Choroid plexus epithelial cell (primary cell): ENCODE measurements at regions not wholly inside any gene's neighbourhood (a gene's known extent, or its start where the extent isn't known, plus 50 kb on each side); places are given as distances from the start of the nearest gene placed in this dataset.

Source experiments
- DNase-seq: peaks from one replicate; pipeline ENCODE4 v3.0.0-alpha.2; 2010; ENCODE audit warnings: low read depth
- H3K4me3 ChIP-seq: 2 replicates; pipeline ENCODE4 v1.5.1; 2011; ENCODE audit warnings: low read depth, mild to moderate bottlenecking, control low read depth, low read length, moderate library complexity
- CTCF ChIP-seq: conservative IDR thresholded peaks from 2 replicates; pipeline ENCODE4 v1.5.1; 2011; ENCODE audit warnings: low read depth, mild to moderate bottlenecking, control low read depth, inconsistent platforms, low read length, moderate library complexity

- no peak overlapping the region for H3K4me3 ChIP-seq
- no peak for DNase-seq
- TF ChIP-seq CTCF = no peak
Observed at GRCh38 chr1:233435622-233436021, 108.1 kb downstream of the MAP3K21 start.

- TF ChIP-seq CTCF = no peak
- H3K4me3 ChIP-seq = no peak overlapping the region
- no peak for DNase-seq
Observed at GRCh38 chr1:233439721-233440120, 112.2 kb downstream of the MAP3K21 start.

GRCh38 chr1:233440951-233441401 is 113.5 kb downstream of the MAP3K21 start:
- peak; percentile 75 for DNase-seq
- no peak overlapping the region for H3K4me3 ChIP-seq
- TF ChIP-seq CTCF = peak; percentile 70

DNA sequence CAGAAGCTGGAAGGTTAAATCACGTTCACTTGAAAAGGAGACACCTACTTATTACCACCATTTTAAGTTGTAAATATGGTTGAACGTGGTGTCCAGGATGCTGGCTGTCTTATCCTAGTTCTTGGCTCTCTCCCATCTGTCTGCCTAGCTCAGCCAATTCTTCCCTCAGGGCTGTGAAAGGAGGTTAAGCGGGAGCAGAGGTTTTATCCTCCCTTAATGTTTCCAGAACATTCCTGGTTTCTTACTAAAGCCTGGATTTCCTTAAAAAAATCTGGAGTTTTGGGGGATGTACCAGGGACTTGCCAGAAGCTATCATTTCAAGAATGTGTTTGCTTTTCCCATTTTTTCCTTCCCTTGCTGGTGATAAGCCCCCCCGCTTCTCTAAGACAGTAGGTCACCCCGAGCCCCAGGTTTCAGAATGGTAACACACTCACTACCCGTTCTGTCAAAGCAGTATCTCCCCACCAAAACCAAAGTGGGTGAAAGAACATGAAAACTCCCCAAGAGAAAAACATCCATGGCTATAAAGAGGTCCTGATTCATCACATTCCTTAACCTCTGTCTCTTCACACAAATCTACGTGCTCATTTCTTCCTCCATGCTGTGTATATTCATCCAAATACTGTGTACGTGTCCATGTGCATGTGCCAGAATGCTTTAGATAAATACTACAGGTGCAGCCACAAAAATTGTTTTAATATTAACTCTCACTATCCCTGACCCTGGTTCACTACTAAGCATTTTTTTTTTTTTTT is 114.7 kb downstream of the MAP3K21 start:
- no peak for DNase-seq
- no peak overlapping the region for H3K4me3 ChIP-seq
- TF ChIP-seq CTCF = no peak

DNA sequence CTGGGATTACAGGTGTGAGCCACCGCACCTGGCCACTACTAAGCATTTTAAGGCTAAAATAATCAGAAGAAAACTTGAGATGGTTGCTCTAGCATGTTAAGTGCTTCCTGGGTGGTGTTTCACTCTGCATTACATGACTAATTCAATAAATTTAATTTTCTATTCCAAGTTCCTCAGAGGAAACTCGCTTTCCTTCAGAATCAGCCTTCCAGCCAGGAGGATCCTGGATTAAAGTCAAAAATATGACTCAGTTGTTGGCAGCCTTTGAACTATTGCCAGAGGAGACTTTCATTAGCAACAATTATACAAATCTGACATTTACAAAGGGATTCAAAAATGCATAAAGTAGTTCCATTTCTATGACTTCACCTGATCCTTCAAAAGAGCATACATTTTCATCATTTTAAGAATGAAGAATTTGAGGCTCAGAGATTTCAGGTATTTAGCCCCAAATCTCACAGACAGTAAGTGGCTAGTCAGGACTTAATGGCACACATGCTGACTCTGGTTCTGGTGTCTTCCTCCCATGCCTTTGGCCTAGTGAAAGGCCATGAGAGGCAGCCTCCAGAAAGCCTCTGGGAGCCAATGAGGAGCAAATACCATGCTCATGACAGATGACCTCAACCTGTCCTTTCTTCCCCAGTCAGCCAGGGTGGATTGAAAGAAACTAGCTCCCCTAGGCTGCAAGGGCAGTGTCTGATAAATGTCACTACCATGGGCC is 115.7 kb downstream of the MAP3K21 start:
- no peak overlapping the region for H3K4me3 ChIP-seq
- TF ChIP-seq CTCF = no peak
- peak; percentile 2 for DNase-seq

DNA sequence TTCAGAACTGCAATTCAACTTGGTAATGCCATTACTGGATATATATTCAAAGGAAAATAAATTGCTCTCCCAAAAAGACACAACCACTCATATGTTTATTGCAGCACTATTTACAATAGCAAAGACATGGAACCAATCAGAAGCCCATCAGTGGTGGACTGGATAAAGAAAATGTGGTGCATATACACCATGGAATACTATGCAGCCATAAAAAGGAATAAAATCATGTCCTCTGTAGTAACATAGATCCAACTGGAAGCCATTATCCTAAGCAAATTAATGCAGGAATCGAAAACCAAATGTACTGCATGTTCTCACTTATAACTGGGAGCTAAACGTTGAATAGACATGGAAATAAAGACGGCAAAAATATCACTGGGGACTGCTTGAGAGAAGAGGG is 117.0 kb downstream of the MAP3K21 start:
- no peak for TF ChIP-seq CTCF
- DNase-seq = no peak
- H3K4me3 ChIP-seq = no peak overlapping the region
